Loucy (cell line): ENCODE measurements at regions not wholly inside any gene's neighbourhood (a gene's known extent, or its start where the extent isn't known, plus 50 kb on each side); places are given as distances from the start of the nearest gene placed in this dataset.

Experiments used
- EZH2phosphoT487 ChIP-seq: fragments of 200-600 bp; IDR thresholded peaks from 2 replicates; pipeline ENCODE4 v1.6.1; 2018; ENCODE audit warnings: antibody characterized with exemption, mild to moderate bottlenecking, moderate library complexity, borderline replicate concordance
- TF ChIP-seq, protein P1 (sequence below): fragments of 200-600 bp; sonication (generic); conservative IDR thresholded peaks from 2 replicates; pipeline ENCODE4 v1.5.1; 2014; ENCODE audit warnings: mild to moderate bottlenecking, antibody characterized with exemption, low read length

DNA sequence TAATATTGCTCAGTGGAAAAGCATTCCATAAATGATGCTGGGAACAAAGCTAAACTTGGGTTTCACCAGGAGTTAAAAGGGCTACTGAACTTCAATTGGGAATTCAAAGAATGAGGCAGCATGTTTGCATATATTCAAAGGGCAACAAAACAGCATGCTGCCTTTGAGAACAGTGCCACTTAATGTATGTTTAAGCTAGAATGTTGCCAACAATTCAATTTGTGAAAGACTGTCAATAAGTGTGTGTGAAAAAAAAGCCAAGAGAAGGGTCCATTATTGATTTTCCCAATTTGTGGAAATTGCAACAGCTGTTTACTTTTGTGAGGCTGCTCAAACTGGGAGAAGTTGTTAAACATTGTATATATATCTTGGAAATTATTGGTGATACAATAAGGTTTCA lies 701.9 kb upstream of the ACTRT1 start:
- TF ChIP-seq, protein P1, sequence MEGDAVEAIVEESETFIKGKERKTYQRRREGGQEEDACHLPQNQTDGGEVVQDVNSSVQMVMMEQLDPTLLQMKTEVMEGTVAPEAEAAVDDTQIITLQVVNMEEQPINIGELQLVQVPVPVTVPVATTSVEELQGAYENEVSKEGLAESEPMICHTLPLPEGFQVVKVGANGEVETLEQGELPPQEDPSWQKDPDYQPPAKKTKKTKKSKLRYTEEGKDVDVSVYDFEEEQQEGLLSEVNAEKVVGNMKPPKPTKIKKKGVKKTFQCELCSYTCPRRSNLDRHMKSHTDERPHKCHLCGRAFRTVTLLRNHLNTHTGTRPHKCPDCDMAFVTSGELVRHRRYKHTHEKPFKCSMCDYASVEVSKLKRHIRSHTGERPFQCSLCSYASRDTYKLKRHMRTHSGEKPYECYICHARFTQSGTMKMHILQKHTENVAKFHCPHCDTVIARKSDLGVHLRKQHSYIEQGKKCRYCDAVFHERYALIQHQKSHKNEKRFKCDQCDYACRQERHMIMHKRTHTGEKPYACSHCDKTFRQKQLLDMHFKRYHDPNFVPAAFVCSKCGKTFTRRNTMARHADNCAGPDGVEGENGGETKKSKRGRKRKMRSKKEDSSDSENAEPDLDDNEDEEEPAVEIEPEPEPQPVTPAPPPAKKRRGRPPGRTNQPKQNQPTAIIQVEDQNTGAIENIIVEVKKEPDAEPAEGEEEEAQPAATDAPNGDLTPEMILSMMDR = no peak
- TF ChIP-seq EZH2phosphoT487 = no peak
